ENCODE measurements at regions not wholly inside any gene's neighbourhood (a gene's known extent, or its start where the extent isn't known, plus 50 kb on each side); places are given as distances from the start of the nearest gene placed in this dataset.
A peak's percentile ranks its signal among the peaks of the same experiment; 100 is the strongest.

DNA sequence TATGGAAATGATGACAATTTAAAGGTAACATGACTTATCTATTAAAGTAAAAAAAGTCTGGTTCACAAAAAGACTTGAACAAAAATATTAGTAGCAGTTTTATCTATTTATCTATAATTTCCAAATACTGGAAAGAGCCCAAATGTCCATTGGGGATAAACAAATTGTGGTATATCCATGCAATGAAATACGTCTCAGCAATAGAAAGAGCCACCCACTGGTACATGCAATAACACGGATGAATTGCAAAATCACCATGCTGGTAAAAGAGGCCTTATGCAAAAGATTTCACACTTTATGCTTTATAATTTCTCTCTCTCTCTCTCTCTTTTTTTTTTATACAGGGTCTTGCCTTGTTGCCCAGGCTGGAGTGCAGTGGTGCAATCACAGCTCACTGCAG lies 91.4 kb upstream of the ASAP2 start:
- no peak overlapping the region for H3K4me3 ChIP-seq
- TF ChIP-seq EP300 (IDR thresholded peaks at IDR 0.05) (no peak), POLR2A (IDR thresholded peaks at IDR 0.05) (no peak), POLR2AphosphoS5 (IDR thresholded peaks at IDR 0.05) (no peak)
- TF ChIP-seq, protein P1, sequence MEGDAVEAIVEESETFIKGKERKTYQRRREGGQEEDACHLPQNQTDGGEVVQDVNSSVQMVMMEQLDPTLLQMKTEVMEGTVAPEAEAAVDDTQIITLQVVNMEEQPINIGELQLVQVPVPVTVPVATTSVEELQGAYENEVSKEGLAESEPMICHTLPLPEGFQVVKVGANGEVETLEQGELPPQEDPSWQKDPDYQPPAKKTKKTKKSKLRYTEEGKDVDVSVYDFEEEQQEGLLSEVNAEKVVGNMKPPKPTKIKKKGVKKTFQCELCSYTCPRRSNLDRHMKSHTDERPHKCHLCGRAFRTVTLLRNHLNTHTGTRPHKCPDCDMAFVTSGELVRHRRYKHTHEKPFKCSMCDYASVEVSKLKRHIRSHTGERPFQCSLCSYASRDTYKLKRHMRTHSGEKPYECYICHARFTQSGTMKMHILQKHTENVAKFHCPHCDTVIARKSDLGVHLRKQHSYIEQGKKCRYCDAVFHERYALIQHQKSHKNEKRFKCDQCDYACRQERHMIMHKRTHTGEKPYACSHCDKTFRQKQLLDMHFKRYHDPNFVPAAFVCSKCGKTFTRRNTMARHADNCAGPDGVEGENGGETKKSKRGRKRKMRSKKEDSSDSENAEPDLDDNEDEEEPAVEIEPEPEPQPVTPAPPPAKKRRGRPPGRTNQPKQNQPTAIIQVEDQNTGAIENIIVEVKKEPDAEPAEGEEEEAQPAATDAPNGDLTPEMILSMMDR (IDR thresholded peaks at IDR 0.05): no peak
- no peaks in the 10 kb centered on the region for H3K27me3 ChIP-seq
- ATAC-seq (ENCODE audit: low FRiP score in 2 of 2) (no peak), DNase-seq (no peak)
- H3K4me1 ChIP-seq: no peaks in the 10 kb centered on the region
- H3K27ac ChIP-seq: no peak overlapping the region
- no peaks in the 10 kb centered on the region for H3K9me3 ChIP-seq
- H3K36me3 ChIP-seq: no peaks in the 10 kb centered on the region
- WGBS, 2 donors: 65 to 78% methylated on average over 2 of the region's 2 CpGs

DNA sequence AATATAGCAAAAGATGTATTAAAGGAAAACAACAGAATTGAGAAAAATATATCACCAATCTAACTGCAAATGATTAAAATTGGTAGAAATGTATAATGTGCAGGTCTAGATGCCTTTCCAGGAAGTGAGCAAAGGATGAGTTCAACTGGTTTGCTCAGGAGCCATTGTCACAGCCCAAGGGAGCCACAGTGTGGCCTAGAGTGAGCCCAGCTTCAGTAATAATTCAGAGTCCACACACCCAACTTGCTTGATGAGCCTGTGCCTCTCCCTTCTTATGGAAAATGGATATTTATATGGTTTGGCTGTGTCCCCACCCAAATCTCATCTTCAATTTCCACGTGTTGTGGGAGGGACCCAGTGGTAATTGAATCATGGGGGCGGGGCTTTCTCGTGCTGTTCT lies 92.2 kb upstream of the ASAP2 start:
- H3K4me3 ChIP-seq: no peak overlapping the region
- H3K4me1 ChIP-seq: no peaks in the 10 kb centered on the region
- H3K9me3 ChIP-seq: no peaks in the 10 kb centered on the region
- no peak for ATAC-seq (ENCODE audit: low FRiP score in 2 of 2)
- no peak overlapping the region for H3K27ac ChIP-seq
- no peaks in the 10 kb centered on the region for H3K36me3 ChIP-seq
- TF ChIP-seq POLR2A (IDR thresholded peaks at IDR 0.05): no peak
- no peak for TF ChIP-seq EP300 (IDR thresholded peaks at IDR 0.05)
- no peak for TF ChIP-seq POLR2AphosphoS5 (IDR thresholded peaks at IDR 0.05)
- TF ChIP-seq, protein P1 (IDR thresholded peaks at IDR 0.05): no peak
- H3K27me3 ChIP-seq: no peaks in the 10 kb centered on the region
- DNase-seq: no peak
- 77 to 87% methylated on average over 3 of the region's 3 CpGs for WGBS, 2 donors

DNA sequence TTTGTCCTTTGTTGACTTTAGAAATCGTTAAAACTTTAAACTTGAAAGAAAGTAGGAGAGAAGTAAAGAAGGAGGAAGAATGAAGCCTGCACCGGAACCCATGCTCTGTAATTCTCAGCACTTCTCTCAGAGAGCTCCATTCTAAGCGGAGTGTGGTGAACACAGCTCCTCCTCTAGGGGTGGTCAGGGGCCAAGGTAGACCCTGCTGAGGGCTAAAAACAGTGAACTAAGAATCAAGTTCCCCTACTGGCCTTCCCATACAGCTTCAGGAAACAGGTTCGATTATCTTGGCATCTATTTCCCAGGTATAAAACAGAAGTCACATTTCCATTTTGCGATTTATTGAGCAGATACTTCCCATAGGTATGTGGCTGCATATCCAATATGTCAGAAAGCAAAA lies 92.7 kb upstream of the ASAP2 start:
- TF ChIP-seq, protein P1 (IDR thresholded peaks at IDR 0.05): no peak
- TF ChIP-seq EP300 (IDR thresholded peaks at IDR 0.05) (no peak), POLR2A (IDR thresholded peaks at IDR 0.05) (no peak), POLR2AphosphoS5 (IDR thresholded peaks at IDR 0.05) (no peak)
- no peaks in the 10 kb centered on the region for H3K27me3 ChIP-seq
- H3K36me3 ChIP-seq: no peaks in the 10 kb centered on the region
- H3K27ac ChIP-seq: no peak overlapping the region
- no peak for DNase-seq
- ATAC-seq (ENCODE audit: low FRiP score in 2 of 2): no peak
- no peak overlapping the region for H3K4me3 ChIP-seq
- 57 to 72% methylated on average over 5 of the region's 5 CpGs for WGBS, 2 donors
- H3K4me1 ChIP-seq: peaks cover 0 to under 1% (median 0%) of the 10 kb centered on the region in 4 donors
- H3K9me3 ChIP-seq: no peaks in the 10 kb centered on the region

DNA sequence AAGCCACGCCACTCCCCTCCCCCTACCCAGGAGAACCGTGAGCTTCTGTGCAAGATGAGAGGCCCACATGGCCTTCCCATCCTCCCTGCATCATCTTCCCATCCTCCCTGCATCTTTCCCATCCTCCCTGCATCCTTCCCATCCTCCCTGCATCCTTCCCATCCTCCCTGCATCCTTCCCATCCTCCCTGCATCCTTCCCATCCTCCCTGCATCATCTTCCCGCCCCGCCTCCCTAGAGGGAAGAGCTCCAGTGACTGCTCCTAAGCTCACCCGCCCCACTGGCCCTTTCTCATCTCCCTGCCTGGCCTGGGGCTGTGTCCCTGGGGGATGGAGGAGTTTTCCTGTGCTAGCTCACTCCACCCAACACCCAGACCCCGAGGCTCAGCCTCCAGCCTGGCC lies 93.3 kb upstream of the ASAP2 start:
- Histone ChIP-seq H3K4me3 (no peak overlapping the region), H3K9me3 (no peaks in the 10 kb centered on the region), H3K27ac (no peak overlapping the region), H3K4me1 (peaks cover 4 to 7% (median 5%) of the 10 kb centered on the region in 4 donors), H3K27me3 (no peaks in the 10 kb centered on the region), H3K36me3 (no peaks in the 10 kb centered on the region)
- TF ChIP-seq POLR2A (IDR thresholded peaks at IDR 0.05) (no peak), EP300 (IDR thresholded peaks at IDR 0.05) (no peak), POLR2AphosphoS5 (IDR thresholded peaks at IDR 0.05) (no peak)
- TF ChIP-seq, protein P1 (IDR thresholded peaks at IDR 0.05): no peak
- ATAC-seq (ENCODE audit: low FRiP score in 2 of 2) (no peak), DNase-seq (peak in 1 of 2 donors; percentile 27)
- WGBS, 2 donors: 79 to 93% methylated on average over 6 of the region's 6 CpGs

DNA sequence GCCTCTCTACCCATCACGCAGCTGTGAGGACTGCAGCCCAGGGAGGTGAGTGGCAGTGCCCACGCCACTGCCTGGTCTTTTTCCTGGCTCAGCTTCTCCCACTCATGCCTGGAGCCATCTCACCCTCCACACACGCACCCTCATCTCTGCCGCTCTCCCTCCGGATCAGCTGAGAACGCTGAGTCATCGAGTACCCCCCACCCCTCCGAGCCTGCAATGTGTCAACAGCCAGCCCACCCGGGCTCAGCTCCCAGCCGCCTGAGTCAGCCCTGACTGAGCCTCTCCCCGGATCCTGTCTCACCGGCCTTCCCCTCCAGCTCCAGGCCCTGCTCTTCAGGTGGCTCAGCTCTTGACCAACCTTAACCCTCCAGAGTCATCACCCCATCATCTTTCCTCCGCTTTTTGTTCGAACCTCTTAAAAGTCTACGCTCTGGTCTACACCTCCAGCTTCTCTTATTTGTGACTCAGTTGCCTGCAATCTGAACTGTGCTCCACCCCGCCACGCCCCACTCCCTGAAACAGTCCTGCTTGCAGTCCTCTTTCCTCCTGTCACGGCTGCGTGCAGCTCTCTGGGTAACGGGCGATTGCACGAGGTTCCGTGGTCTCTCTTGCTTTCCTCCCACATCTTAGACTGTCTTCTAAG lies 94.4 kb upstream of the ASAP2 start:
- no peak overlapping the region for H3K4me3 ChIP-seq
- peak; percentile 30 to 48 for DNase-seq
- no peaks in the 10 kb centered on the region for H3K27me3 ChIP-seq
- peak; percentile 16 to 89 for ATAC-seq (ENCODE audit: low FRiP score in 2 of 2)
- no peaks in the 10 kb centered on the region for H3K36me3 ChIP-seq
- WGBS, 2 donors: 64 to 67% methylated on average over 23 of the region's 23 CpGs
- no peaks in the 10 kb centered on the region for H3K9me3 ChIP-seq
- H3K27ac ChIP-seq: no peak overlapping the region
- no peak for TF ChIP-seq POLR2A (IDR thresholded peaks at IDR 0.05)
- TF ChIP-seq, protein P1 (IDR thresholded peaks at IDR 0.05): no peak
- no peak for TF ChIP-seq EP300 (IDR thresholded peaks at IDR 0.05)
- no peak for TF ChIP-seq POLR2AphosphoS5 (IDR thresholded peaks at IDR 0.05)
- H3K4me1 ChIP-seq: peaks cover 13 to 18% (median 16%) of the 10 kb centered on the region in 4 donors

All from upper lobe of left lung (tissue), 6 donors.